GM19240 (cell line): ENCODE measurements at regions not wholly inside any gene's neighbourhood (a gene's known extent, or its start where the extent isn't known, plus 50 kb on each side); places are given as distances from the start of the nearest gene placed in this dataset.

ENCODE experiments used
- DNase-seq: peaks from one replicate; pipeline ENCODE4 v3.0.0; 2011; ENCODE audit warnings: low spot score; ENCODE audit not compliant: insufficient read length

DNA sequence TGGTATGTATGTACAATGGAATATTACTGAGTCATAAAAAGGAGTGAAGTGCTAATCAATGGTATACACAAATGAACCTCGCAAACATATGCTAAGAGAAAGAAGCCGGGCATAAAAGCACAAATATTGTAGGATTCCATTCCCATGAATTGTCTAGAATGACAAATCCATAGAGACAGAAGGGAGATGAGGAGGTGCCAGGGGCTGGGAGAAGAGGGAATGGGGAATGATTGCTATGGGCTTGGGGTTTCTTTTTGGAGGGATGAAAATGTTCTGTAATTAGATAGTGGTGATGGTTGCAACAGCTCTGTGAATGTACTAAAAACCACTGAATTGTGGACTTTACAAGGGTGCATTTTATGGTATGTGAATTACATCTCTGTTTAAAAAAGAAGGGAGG lies 73.5 kb downstream of the GLI2 start:
- DNase-seq = no peak

DNA sequence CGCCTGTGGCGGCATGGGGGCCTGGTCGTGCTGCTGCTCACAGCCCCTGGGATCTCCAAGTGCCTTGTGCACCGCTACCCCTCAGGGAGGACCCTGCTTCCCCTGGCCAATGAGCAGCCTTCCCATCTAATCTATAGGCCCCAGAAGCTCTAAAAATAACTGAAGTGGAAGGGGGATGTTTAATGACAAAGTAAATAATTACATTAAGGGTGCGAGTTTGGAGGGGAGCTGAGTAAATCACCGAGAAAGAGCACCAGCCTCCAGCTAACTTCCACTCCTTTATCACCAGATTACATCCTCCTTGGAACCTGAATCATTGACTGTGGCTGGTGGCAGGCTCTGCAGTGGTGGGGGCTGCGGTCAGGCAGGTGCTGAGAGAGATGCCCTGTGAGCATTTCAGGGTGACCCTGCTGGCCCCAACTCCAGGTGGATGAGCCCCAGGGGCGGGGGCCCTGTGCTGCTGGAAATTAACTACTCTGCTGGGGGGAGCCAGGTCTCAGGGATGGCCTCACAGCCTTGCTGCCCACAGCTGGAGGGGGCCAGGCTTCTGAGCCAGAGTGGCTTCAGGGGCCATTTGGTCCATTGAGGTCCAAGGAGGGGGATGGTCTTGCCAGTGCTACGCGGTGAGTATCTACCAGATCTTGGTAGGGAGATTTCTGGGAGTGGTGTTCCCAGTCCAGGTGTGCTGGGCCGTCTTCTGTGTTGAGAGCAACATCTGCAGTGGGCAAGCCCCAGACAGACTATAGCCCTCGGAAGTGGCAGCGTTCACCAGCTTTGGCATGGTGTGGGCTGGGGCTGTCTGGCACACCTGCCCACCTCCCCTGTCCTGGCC lies 74.2 kb downstream of the GLI2 start:
- DNase-seq = no peak

DNA sequence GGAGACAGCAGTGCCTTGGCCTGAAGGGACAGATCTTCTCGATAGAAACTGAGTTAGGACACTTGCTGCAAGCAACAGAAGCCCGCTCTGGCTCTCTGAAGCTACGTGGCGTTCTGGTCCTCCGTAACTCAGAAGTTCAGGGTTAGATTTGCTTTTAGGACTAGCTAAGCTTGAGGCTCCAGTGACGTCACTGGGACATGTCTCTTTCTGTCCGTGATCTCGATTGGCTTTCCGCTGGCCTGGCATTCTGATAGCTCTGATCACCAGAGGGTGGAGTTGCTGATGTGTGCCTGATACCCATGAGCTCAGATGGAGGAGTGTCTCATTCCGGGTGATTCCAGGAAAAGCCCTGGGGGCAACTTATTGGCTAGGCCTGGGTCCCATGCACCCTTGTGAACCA lies 75.0 kb downstream of the GLI2 start:
- DNase-seq = no peak

DNA sequence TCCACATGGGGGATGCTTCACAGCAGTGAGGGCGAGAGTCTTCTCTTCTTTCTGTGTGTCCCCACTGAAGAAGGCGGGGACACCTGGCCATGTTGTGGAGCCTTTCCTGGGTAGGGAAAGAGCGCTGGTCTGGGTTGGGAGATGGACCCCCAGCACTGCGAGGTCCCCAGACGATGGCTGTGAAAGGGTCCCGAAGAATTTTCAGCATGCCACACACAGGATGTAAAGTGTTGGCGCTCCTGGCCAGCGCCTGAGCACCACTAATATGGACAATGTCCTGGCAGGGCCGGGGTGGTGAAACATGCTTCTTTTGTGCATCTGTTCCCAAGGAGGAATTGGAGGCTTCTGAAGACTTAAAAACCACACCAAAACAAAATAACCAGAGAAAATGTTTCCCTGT lies 77.2 kb downstream of the GLI2 start:
- no peak for DNase-seq

DNA sequence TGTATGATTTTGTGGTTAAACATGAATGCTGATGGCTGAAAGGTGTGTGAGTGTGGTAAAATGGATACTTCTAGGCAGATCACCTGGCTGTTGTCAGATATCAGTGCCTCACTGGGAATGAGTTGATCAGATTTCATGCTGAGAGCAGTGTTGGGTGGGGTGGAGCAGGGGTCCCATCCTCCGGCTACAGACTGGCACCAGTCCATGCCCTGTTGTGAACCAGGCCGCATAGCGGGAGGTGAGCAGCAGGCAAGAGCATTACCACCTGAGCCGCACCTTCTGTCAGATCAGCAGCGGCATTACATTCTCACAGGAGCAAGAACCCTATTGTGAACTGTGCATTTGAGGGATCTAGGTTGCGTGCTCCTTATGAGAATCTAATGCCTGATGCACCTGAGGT lies 78.7 kb downstream of the GLI2 start:
- no peak for DNase-seq

DNA sequence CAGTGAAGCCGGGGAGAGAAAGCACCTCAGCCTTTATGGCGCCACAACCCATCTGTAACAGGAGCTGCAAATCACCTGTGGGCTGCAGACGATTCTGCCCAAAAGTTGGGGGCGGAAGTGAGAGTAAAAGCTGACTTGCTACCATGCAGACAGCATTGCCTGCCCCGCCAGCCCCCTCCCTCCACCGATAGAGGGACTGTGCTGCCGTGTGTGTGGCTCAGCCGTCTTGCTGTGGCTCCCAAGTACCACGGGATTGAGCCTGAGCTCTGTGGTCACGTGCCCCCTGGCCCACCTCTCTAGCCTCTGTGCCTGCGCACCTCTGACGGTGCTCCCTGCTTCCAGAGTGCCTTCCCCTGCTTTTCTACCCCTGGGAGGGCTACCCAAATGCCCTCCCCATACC lies 79.6 kb downstream of the GLI2 start:
- no peak for DNase-seq

DNA sequence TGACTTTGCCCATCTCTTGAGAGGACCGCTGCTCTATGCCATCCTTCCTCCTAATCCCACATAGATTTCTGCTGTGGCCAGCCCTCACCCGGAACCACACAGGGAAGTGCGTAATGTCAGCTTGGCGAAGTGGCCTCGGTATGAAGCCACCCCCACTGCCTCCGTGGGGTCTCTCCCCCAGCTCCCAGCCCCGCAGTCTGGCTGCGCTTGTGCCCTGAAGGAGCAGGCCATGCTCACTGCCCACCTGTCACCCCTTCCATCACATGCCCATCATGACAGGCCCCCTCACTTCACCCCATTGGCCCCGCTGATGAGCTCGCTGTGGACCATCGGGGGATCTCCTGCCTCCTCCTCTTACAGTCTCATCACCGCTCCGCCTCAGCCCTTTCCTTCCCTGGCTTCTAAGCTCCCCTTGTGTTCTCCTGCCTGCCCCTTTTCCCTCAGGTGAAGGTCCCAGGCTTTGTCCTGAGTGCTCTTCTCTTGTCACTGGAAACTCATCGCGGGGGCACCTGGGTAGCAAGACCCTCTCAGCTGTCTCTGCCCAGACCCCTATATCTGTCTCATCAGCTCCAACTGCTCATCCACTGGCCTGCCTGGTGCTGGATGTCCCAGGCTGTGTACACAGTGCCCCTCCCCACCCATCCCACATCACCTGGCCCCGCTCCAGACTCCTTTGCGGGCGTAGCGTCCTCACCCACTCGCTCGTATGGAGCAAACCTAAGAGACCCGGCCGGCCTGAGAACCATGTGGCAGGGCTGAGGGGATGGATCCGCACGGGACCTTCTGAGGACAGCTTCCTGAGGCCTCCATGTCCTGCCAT lies 81.7 kb downstream of the GLI2 start:
- DNase-seq = no peak

DNA sequence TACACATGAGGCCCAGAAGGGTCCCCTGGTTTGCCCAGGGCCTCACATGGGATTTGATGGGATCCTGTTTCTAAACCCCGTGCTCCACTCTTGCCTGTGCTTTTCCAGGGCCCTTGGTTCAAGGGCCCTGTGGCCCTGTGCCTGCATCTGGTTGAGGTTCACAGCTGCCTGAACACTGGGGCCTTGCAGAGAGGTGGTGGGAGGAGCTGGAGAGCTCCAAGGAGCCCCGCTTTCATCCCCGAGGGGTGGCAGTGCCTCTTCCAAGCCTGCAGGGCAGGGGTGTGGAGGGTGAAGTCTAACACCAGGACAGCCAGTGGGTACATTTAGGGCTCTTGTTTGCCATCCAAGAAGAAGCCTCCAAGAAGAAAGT lies 82.3 kb downstream of the GLI2 start:
- DNase-seq = no peak

DNA sequence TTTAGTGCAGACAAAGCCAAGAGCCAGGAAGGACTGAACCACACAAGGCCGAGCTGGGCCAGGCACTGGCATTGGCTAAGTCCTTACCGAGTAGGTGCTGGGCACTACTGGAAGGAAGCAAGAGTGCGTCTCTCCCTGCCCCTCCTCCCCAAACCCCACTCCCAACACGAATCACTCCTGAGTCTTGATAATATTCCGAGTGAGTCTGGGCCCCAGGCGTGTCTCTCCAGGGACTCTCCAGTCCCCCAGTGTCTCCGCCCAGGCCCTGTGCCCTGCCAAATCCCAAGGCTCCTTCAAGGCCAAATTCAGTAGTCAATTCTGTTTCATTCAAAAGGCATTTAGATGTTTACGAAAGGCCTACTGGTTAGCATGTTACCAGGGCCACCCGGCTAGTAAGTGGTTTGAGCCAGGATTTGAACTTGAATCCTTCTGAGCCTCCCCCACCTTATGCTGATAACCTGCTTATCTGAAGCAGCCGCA lies 82.8 kb downstream of the GLI2 start:
- no peak for DNase-seq

DNA sequence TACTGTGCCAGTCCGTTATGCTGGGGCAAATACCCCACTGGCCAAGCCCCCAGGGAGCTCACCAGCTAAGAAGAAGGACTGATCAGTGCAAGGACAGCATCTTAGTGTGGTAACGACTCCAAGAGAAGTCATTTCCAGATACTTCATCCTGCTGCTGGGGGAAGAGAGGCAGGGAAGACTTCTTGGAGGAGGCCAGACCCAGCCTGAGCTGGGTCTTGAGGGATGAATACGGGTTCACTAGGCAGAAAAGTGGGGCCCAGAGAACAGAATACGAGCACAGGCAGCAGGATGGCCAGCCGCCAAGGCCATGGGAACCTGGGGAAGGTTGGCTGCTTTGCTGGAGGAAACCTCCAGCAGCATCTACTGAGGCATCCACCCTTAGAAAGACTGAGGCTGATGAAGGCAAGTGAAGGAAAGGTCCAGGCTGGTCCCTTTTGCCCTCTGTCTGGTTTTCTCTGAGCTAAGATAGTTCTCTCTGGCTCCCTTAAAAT lies 84.1 kb downstream of the GLI2 start:
- DNase-seq = no peak

DNA sequence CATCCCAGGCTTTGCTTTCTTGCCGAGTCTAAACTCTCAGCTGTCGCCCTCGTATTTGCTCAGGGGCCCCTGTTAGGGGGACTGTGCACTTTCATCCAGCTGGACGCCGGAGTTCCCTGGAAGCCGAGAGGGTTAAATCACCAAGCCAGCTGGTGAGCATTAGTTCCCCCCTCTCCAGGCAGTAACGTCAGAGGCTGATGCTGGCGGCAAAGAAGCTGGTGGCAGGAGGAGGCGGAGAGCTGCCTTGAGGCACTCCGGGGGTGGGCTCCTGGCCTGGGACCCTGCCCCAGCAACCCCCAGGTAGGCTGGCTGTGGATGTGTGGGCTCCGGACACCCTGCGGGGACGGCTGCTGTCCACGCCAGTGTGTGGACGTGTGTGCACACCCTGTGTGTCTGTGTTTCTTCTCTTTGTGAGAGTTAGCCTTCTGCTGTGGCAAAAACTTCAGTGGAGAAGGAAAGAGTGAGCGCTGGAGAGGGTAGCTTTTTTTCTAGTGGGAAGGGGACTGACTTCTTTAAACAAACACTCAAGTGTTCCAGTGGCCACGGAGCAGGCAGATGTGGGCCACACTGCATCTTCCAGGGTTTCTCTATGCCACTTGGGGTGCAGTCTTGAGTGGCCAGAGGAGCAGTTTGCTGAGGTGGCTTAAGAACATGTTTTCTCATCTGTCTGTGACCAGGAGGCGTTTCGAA lies 84.7 kb downstream of the GLI2 start:
- DNase-seq = no peak

DNA sequence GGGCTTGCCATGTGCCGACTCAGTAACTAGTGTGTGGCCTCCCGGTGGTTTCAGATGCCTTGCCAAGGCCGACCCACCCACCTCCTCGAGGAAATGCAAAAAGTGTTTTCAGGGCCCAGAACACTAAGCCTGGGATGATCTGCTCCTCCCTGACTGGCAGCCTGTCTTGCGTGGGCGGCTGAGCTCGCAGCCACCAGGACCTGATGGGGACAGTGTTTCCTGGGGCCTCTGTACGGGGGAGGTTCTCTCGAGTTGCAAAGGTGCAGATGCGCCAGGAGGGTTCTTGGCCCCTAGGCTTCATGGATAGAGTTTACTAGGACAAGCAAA lies 85.2 kb downstream of the GLI2 start:
- no peak for DNase-seq

DNA sequence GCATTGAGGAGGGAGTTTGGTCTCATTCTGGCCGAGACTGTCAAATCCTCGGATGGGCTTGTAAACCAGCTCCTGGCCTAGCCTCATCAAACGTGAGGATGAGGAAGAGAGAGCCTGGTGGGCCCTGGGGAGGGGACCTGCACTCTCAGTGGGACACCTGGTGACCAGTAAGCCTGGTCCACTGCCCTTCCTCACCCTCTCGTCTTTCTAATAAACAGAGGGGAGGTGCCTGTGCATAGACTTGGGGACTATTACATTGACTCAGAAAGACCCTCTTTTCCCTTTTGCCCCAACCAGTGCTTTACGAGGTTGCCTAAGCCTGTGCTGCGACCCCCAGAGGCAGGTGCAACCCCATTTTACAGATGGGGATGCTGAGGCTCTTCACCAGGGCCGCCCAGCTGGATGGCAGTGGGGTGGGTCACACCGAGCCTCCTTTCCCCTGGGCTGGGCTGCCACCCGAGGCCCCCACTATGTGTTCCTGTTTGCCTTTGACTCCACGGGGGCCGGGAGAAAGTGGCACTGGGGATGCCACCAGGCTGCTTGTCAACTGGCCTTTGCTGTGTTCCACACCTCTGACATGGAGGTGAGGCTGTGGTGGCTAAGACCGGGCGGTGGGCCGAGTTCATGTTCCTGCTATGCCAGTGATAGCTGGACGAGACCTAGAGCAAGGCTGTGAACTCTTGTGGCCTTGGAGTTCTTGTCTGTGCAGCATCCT lies 85.9 kb downstream of the GLI2 start:
- DNase-seq = no peak

DNA sequence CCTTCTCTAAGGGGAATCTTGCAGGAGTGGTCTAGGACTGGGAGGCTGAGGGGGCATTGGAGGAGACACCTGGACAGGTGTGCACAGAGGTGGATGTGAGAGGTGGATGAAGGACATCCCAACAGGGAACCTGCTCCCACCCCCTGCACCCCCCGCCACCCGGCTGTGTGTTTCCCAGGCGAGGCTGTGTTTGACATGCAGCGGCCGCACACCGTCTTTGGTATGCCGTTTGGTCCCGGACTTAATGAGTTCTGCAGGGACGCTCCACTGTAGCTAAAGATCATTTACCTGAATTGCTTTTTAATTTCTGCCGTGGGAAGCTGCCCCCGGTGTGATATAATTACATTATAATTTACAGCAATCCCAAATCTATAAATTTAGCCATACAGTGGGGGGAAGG lies 87.3 kb downstream of the GLI2 start:
- no peak for DNase-seq

DNA sequence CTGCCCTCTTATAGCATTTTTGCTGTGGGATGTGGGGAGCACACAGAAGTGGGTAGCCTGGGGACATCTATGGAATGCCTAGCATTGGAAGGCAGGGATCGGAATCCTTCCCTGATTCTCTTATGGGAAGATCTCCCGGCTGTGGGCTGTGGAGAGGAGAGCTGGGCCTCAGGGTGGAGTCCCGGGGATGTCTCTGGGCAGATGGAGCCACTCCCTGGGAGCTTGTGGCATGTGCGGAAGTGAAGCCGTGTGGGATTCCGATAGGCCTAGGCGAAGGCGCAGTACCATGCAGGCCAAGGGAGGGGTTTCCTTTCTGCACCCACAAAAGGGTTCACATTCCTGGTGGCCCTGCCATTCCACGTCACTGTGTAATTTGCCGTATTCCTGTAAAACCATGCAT lies 87.9 kb downstream of the GLI2 start:
- DNase-seq = no peak

DNA sequence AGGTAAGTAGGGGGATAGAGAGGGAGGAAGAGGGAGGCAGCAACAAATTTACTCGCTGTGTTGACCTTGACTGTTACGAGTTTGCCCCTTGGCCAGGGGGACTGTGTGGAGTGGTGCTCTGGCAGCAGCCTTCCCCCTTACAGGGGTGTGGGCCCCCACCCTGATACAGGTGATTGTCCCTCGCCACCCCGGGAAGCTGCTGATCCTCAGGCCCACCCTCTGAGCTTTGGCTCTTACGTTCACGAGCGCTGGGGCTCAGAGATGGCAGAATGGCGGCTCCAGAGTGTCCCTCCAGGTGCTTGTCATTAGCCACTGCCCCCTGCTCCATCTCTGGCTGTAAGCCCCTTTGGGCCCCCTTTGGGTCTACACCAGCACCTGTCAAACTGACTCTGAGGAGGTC lies 88.6 kb downstream of the GLI2 start:
- DNase-seq = no peak

DNA sequence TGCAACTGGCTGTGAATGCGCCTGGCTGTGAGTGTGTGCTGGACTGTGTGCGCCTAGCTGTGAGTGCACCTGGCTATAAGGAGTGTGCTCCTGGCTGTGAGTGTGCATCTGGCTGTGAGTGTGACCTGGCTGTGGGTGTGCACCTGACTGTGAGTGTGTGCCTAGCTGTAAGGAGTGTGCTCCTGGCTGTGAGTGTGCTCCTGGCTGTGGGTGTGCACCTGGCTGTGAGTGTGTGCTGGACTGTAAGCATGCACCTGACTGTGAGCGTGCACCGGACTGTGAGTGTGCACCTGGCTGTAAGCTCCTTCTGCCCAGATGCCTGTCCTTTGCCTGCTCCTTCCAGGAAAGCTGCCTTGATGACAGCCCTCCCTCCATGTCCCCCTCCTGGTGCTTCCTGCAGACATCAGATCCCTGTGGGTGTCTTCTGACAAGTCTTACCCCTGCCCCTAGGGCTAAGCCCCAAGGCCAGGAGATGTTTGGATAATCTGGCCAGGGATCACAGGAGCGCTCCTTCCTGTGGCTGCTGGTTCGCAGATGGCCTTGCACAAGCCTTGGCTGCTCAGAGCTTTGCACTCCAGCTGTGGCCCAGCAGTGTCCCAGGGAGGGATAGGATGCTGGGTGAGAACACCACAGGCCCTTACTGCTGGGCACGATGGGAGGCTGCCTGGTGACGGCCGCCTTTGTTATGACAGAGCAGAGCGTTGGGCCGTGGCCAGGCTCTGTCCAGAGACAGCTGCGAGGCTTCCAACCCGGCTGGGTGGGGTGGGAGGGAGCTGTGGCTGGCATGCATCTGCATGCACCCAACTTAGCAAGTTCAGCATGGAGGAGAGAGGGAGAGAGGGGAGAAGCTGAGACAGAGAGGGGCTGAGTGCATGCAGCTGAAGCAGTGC lies 89.9 kb downstream of the GLI2 start:
- DNase-seq = no peak

DNA sequence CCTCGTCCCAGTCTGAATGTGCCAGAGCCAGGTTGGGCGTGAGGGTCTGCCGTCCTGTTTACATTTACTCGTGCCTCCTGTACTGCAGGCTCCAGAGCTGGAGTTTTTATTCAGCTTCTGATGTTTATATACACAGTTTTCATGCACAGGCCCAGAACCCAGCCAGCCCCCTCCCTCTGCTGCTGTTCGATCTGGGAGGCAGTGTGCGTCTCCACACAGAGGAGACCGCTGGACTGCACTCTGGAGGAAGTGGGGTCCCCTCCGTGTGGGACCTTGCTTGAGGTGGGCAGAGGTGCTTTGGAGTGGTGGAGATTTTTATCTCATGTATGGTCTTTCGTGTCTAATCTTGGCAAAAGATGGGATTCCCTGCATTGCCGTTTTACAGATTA lies 90.6 kb downstream of the GLI2 start:
- no peak for DNase-seq

DNA sequence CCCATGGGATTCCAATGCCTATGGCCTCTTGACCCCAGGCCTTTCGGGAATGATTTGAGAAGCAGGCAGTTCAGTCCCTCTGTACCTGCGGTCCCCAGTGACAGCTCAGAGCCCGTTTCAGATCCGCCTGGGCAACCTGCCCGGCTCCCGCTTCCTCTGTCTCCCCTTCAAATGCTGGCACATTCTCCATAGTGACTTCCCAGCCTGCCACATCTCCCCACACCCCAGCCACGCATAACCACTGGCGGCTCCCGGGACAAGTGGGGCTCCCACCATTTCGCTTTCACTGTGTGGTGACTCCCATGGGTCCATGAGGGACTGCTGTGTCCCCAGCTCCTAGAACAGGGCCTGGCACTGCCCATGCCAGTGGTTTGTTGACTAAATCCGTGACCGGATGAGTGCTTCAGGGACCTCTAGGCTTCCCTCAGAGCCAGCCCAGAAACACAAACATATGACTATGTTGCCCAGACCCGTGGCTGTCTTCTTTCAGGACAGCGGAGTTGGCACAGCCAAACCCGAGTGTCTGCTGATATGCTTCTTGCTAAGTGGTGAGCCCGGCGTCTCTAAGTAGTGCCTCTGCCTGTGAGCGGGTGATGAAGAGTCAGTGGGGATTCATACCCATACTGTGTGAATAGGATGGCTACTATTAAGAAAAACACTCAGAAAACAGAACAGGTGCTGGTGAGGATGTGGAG lies 91.2 kb downstream of the GLI2 start:
- DNase-seq = no peak

DNA sequence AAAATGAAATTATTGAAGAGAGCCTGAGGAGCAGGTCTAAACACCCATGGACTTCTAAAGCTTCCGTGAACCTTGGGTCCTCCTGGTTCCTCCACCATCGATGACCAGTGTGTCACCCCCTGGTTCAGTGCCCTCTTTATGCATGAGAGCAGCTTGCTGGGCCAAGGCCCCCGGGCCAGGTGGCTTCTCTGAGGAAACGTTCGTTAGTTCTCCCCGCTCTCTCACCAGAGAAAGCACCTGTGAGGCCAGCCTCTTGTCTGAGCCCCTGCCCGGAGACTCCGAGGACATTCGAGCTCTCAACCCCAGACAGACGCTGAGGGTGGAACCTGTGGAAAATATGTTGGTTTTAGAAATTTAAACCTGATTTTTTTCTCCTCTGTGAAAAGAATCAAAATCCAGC lies 92.4 kb downstream of the GLI2 start:
- DNase-seq = no peak
